ENCODE measurements at regions not wholly inside any gene's neighbourhood (a gene's known extent, or its start where the extent isn't known, plus 50 kb on each side); places are given as distances from the start of the nearest gene placed in this dataset.

- TF ChIP-seq NFE2L1 (CRISPR knock-in tag; IDR thresholded peaks at IDR 0.05), result no peak
- no peak for TF ChIP-seq CTCF (IDR thresholded peaks at IDR 0.05)
- no peak for TF ChIP-seq ATF3 (CRISPR knock-in tag; conservative IDR thresholded peaks at IDR 0.05)
- TF ChIP-seq E2F5 (CRISPR knock-in tag; IDR thresholded peaks at IDR 0.05), result no peak
These were observed 154.8 kb upstream of the TTC14 start for GRCh38 chr3:180447136-180447535.

Measured in WTC11 (cell line).